Activated naive CD8-positive, alpha-beta T cell (primary cell): ENCODE measurements at regions not wholly inside any gene's neighbourhood (a gene's known extent, or its start where the extent isn't known, plus 50 kb on each side); places are given as distances from the start of the nearest gene placed in this dataset.

Experiments
- H3K27ac Mint-ChIP-seq: one replicate; pipeline ENCODE4 v1.8.0; 2021; ENCODE audit warnings: mixed read lengths
- H3K27me3 Mint-ChIP-seq: one replicate; pipeline ENCODE4 v1.8.0; 2021; ENCODE audit warnings: mixed read lengths
- H3K36me3 Mint-ChIP-seq: one replicate; pipeline ENCODE4 v1.8.0; 2021; ENCODE audit warnings: mixed read lengths
- H3K4me1 Mint-ChIP-seq: one replicate; pipeline ENCODE4 v1.8.0; 2021; ENCODE audit warnings: low read depth, mixed read lengths
- H3K4me3 Mint-ChIP-seq: one replicate; pipeline ENCODE4 v1.8.0; 2021; ENCODE audit warnings: mild to moderate bottlenecking, mixed read lengths
- H3K9me3 Mint-ChIP-seq: one replicate; pipeline ENCODE4 v1.8.0; 2021; ENCODE audit warnings: low read depth, mixed read lengths

DNA sequence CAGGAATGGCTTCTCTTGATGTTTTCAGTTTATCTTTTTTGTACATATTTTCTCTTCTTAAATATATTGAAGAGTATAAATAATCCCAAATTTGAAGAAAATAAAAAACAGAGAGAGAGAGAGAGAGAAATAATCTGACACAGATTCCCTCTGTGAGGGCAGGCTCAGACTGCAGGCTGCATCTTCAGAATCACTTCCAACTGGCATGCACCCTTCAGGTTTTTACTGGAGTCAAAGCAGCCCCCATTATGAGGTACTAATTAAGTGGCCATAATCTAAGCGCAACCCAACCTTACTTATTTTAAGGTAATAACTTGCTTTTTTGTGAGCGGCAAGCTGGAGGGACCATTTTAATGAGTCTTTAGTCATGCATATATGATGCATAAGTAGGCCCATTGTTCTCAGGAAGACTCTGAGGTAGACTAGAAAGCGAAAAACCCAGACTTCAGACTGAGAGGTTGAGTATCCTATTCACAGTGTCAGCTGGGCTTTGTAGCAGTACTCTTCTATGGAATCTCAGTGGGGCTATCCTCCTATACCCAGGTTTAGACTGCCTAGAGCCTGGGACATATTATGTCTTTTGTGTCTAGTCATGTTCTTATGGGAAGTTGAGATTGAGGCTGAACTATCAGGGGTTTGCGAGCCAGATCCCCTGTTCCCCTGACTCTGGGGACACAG, 167.4 kb downstream of the SP3 start:
- H3K4me3 Mint-ChIP-seq, result no peak overlapping the region
- H3K9me3 Mint-ChIP-seq, result no peaks in the 10 kb centered on the region
- H3K27ac Mint-ChIP-seq, result no peak overlapping the region
- H3K27me3 Mint-ChIP-seq, result no peaks in the 10 kb centered on the region
- H3K4me1 Mint-ChIP-seq, result no peaks in the 10 kb centered on the region
- no peaks in the 10 kb centered on the region for H3K36me3 Mint-ChIP-seq

DNA sequence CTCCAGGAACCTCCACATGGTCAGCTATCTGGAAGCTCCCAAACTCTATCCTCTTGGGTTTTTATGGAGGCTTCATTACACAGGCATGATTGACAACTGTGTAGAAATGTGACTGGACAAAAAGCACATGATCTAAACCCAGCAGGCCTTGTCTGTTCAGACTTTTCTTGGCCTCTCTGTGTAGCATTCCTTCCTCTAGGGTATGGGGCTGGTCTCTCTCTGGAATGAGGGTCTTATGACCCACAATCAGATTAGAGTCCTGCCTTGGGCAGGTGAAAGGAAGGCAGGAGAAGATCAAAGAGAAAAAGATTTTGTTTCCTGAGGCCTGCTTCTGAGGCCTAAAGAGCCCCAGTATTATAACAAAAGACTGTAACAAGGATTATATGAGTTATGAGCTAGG, 162.7 kb downstream of the SP3 start:
- H3K27me3 Mint-ChIP-seq, result no peaks in the 10 kb centered on the region
- H3K36me3 Mint-ChIP-seq, result no peaks in the 10 kb centered on the region
- no peak overlapping the region for H3K27ac Mint-ChIP-seq
- no peaks in the 10 kb centered on the region for H3K4me1 Mint-ChIP-seq
- no peaks in the 10 kb centered on the region for H3K9me3 Mint-ChIP-seq
- H3K4me3 Mint-ChIP-seq, result no peak overlapping the region

DNA sequence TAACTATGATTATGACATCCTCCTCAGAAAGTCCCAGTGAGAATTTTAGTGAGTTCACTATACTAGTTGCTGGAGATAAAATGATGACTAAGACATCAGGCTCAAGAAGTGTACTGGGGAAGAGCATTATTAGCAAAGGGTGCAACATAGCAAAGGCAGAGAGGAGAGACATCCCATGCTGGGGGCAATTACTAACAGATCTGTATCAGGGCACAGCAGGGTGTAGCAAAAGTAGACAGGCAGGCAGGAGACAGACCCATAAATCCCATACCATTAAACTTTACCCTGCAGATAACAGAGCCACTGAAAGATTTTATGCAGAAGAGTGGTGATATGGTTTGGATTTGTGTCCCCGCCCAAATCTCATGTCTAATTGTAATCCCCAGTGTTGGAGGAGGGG, 161.7 kb downstream of the SP3 start:
- Mint-ChIP-seq H3K27me3 (no peaks in the 10 kb centered on the region), H3K36me3 (no peaks in the 10 kb centered on the region), H3K4me3 (no peak overlapping the region), H3K27ac (no peak overlapping the region), H3K9me3 (no peaks in the 10 kb centered on the region), H3K4me1 (no peaks in the 10 kb centered on the region)

DNA sequence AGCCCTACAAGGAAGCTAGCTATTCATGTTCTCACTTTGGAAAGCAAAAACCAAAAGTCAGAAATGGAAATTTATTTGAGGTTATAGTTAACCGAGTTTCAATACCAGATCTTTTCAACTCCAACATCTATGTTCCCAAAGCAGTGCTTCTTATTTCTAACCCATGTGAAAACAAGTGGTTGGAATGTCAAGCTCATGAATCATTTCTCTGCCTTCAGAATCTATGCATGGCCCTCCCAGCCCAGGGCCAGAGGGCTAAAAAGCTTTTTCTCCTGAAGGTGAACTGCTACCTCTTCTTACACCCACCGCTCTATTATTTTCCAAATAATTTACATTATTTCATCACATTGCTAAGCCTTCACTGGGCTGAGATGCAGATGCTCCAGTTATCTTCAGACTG, 158.4 kb downstream of the SP3 start:
- no peak overlapping the region for H3K4me3 Mint-ChIP-seq
- H3K27ac Mint-ChIP-seq, result no peak overlapping the region
- H3K36me3 Mint-ChIP-seq, result no peaks in the 10 kb centered on the region
- H3K9me3 Mint-ChIP-seq, result no peaks in the 10 kb centered on the region
- no peaks in the 10 kb centered on the region for H3K4me1 Mint-ChIP-seq
- no peaks in the 10 kb centered on the region for H3K27me3 Mint-ChIP-seq

DNA sequence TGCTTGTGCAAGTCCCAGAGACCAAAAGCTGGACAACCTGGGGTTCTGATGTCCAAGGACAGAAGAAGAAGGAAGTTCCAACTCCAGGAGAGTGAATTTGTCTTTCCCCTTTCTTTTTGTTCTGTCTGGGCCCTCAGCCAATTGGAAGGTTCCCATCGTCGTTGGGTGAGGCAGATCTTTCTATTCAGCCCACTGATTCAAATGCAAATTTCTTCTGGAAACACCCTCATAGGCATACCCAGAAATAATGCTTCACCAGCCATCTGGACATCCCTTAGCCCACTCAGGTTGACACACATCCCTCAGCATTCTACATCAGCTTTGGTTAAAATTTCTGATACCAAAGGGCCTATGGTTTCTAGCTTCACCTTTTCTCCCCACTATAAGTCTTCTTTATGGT, 156.5 kb downstream of the SP3 start:
- no peaks in the 10 kb centered on the region for H3K36me3 Mint-ChIP-seq
- no peak overlapping the region for H3K27ac Mint-ChIP-seq
- H3K27me3 Mint-ChIP-seq, result peaks cover 6% of the 10 kb centered on the region
- no peaks in the 10 kb centered on the region for H3K9me3 Mint-ChIP-seq
- no peaks in the 10 kb centered on the region for H3K4me1 Mint-ChIP-seq
- H3K4me3 Mint-ChIP-seq, result no peak overlapping the region

DNA sequence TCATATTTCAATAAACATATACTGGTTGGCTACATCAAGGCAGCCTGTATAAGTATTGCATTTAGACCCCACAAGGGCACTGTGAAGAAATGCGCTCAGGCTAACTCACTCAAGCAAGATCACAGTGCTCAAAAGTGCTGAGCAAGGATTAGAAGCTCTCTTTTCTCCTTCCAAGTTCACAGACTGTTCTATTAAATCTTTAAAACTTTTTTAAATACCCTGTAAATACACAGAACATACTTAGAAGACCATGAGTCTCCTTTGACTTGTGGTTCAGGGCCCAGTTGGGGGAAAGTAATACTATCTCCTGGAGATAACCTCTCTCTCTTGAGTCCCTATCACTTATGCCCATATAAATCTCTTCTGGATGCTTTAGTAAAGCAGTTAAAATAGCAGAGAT, 152.9 kb downstream of the SP3 start:
- Mint-ChIP-seq H3K4me1 (no peaks in the 10 kb centered on the region), H3K9me3 (no peaks in the 10 kb centered on the region), H3K27me3 (peaks cover 6% of the 10 kb centered on the region), H3K27ac (no peak overlapping the region), H3K4me3 (no peak overlapping the region), H3K36me3 (no peaks in the 10 kb centered on the region)

DNA sequence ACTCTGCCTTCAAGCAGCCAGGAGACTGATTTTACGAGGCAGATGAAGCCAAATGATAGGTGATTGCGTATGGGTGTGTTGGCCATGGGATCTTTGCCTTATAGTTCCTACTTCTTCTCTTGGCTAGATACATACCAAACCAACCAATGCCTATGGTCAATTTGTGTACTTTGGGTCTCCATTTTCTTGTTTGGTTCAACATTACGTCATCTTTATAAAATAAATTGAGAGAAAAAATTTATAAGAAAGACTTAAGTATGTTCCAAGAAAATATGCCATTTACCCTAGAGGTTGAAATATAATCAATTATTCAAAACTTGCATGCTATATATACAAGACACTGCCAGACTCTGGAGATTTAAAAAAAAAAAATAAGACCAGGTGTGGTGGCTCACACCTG, 150.9 kb downstream of the SP3 start:
- Mint-ChIP-seq H3K4me3 (no peak overlapping the region), H3K9me3 (no peaks in the 10 kb centered on the region), H3K27ac (no peak overlapping the region), H3K36me3 (no peaks in the 10 kb centered on the region), H3K27me3 (peaks cover 6% of the 10 kb centered on the region), H3K4me1 (no peaks in the 10 kb centered on the region)

DNA sequence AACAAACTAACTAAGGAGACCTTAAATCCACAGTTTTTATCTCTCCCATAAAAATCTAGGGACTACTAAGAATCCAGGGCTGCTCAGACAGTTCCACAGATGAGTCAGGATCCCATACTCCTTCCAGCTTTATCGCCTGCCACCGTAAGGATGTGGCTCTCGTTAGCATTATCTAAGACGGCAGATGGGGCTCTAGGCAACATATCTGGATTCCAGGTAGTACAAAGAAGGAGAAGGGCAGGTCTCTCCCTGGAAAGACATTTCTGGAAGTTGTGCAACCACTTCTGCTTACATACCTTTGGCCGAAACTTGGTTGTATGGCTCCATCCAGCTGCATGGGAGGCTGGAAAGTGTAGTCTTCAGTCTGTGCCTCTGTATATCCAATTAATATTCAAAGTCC, 149.4 kb downstream of the SP3 start:
- Mint-ChIP-seq H3K4me3 (no peak overlapping the region), H3K27me3 (peaks cover 6% of the 10 kb centered on the region), H3K27ac (no peak overlapping the region), H3K4me1 (no peaks in the 10 kb centered on the region), H3K36me3 (no peaks in the 10 kb centered on the region), H3K9me3 (no peaks in the 10 kb centered on the region)

DNA sequence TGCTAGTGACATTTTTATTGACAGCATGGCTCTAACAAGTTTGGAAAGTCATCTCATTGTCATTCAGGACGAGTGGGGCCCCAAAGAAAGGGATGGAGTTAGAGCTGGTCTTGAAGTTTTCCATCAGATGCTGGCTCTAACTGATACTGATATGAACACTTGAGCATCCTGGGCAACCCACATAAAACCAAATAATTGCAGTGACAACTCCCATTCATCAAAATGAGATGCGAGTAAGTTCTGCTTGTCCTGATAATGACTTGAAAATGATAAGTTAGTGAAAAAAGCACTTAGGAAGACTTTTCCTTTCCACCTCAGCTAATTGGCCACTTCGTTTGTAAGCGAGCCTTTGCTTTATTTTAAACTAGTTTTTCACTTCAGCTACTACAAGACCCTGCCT, 147.6 kb downstream of the SP3 start:
- no peaks in the 10 kb centered on the region for H3K9me3 Mint-ChIP-seq
- peaks cover 11% of the 10 kb centered on the region for H3K27me3 Mint-ChIP-seq
- H3K27ac Mint-ChIP-seq, result no peak overlapping the region
- H3K4me3 Mint-ChIP-seq, result no peak overlapping the region
- no peaks in the 10 kb centered on the region for H3K4me1 Mint-ChIP-seq
- H3K36me3 Mint-ChIP-seq, result no peaks in the 10 kb centered on the region

DNA sequence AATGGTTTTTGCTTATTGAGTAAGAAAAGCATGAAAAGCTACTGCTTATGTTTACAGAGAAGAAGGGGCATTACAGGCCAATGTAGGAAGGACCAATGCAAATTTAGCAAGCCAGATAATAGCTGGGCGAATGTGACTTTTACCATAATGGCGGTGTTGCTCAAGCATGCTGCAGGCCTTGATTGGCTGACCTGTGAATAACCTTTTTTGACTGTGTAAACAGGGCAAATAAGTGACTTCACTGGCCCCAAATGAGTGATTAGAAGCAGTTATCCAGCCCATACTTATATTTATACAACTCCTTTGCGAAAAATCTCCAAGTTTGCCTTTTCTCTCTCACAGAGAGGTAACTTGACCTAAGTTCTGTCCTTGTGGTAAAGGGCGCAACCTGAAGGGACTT, 146.9 kb downstream of the SP3 start:
- H3K9me3 Mint-ChIP-seq, result no peaks in the 10 kb centered on the region
- peaks cover 6% of the 10 kb centered on the region for H3K27me3 Mint-ChIP-seq
- H3K27ac Mint-ChIP-seq, result no peak overlapping the region
- H3K4me3 Mint-ChIP-seq, result no peak overlapping the region
- no peaks in the 10 kb centered on the region for H3K4me1 Mint-ChIP-seq
- H3K36me3 Mint-ChIP-seq, result no peaks in the 10 kb centered on the region

DNA sequence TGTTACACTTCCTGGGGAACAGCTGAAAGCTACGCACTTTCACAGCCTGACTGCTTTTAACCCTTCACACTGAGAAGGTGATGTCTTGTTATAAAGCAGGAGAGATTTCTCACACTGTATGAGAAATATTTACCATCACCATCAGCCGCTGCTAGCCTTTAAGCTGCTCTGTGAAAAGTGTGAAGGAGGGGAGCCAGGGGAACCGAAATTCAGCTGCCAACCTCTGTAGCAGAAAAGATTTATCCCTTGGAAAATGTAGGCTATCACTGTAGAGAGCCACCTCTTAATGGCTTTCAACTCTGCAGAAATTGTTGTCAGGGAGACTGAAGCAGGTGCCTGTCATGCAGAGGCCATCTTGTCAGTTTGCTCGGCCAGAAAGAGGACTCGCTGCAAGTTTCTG, 145.3 kb downstream of the SP3 start:
- Mint-ChIP-seq H3K9me3 (no peaks in the 10 kb centered on the region), H3K36me3 (no peaks in the 10 kb centered on the region), H3K4me3 (no peak overlapping the region), H3K4me1 (no peaks in the 10 kb centered on the region), H3K27ac (no peak overlapping the region), H3K27me3 (peaks cover 5% of the 10 kb centered on the region)

DNA sequence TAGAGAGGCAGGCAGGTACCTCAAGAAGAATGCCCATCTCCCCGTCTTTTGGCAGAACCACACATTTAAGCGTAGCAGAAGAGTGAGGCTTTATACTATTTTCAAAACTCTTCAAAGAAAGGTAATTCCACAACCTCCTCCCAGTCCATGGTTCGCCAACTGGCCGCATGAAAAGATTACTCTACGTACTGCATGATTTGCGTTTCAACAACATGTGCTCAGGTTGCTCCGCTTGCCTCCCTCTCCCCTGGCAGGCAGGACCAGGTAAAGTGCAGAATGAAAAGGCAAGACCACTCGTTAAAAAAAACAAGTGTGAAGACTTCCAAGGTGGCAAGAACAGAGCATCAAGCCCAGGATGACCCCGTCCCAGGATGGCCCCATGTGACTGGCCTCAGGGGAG, 143.7 kb downstream of the SP3 start:
- no peaks in the 10 kb centered on the region for H3K4me1 Mint-ChIP-seq
- H3K36me3 Mint-ChIP-seq, result no peaks in the 10 kb centered on the region
- no peak overlapping the region for H3K4me3 Mint-ChIP-seq
- H3K27ac Mint-ChIP-seq, result no peak overlapping the region
- no peaks in the 10 kb centered on the region for H3K9me3 Mint-ChIP-seq
- peaks cover 5% of the 10 kb centered on the region for H3K27me3 Mint-ChIP-seq

DNA sequence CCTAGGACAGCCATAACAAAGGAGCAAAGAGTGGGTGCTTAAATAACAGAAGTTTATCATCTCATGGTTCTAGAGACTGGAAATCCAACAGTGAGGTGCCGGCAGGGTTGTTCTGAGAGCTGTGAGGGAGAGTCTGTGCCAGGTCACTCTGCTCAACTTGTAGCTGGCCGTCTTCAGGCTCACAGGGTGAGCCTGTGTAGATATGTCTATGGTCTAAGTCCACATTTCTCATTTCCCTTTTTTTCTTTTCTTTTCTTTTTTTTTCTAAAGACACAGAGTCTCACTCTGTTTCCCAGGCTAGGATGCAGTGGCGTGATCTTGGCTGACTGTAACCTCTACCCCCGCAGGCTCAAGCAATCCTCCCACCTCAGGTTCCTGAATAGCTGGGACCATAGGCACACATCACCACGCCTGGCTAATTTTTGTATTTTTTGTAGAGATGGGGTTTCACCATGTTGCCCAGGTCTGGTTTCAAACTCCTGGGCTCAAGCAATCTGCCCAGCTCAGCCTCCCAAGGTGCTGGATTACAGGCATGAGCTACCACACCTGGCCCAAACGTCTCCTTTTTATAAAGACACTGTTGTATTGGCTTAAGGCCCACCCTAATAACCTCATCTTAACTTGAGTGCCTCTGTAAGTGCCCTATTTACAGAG, 142.2 kb downstream of the SP3 start:
- H3K27me3 Mint-ChIP-seq, result peaks cover 5% of the 10 kb centered on the region
- H3K36me3 Mint-ChIP-seq, result no peaks in the 10 kb centered on the region
- no peak overlapping the region for H3K27ac Mint-ChIP-seq
- no peak overlapping the region for H3K4me3 Mint-ChIP-seq
- no peaks in the 10 kb centered on the region for H3K4me1 Mint-ChIP-seq
- H3K9me3 Mint-ChIP-seq, result no peaks in the 10 kb centered on the region

DNA sequence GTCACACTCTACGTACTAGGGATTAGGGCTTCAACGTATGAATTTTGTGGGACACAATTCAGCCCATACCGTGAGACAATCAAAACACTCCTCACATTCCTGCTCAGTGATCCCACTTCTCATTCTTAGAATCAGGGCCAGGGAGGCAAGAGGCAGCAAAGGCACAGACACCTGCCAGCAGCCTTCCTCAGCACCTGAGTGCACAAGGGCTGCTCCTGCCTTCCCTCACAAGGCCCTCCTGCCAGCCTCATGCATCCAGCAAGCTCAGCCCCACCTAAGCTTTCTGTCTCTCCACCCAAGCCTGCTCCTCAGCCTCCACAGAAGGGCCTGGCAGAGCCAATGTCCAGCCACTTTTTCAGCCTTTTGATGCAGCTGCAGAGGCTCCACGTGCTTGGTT, 141.6 kb downstream of the SP3 start:
- H3K36me3 Mint-ChIP-seq, result no peaks in the 10 kb centered on the region
- H3K9me3 Mint-ChIP-seq, result no peaks in the 10 kb centered on the region
- H3K27me3 Mint-ChIP-seq, result peaks cover 5% of the 10 kb centered on the region
- no peak overlapping the region for H3K27ac Mint-ChIP-seq
- H3K4me1 Mint-ChIP-seq, result no peaks in the 10 kb centered on the region
- no peak overlapping the region for H3K4me3 Mint-ChIP-seq

DNA sequence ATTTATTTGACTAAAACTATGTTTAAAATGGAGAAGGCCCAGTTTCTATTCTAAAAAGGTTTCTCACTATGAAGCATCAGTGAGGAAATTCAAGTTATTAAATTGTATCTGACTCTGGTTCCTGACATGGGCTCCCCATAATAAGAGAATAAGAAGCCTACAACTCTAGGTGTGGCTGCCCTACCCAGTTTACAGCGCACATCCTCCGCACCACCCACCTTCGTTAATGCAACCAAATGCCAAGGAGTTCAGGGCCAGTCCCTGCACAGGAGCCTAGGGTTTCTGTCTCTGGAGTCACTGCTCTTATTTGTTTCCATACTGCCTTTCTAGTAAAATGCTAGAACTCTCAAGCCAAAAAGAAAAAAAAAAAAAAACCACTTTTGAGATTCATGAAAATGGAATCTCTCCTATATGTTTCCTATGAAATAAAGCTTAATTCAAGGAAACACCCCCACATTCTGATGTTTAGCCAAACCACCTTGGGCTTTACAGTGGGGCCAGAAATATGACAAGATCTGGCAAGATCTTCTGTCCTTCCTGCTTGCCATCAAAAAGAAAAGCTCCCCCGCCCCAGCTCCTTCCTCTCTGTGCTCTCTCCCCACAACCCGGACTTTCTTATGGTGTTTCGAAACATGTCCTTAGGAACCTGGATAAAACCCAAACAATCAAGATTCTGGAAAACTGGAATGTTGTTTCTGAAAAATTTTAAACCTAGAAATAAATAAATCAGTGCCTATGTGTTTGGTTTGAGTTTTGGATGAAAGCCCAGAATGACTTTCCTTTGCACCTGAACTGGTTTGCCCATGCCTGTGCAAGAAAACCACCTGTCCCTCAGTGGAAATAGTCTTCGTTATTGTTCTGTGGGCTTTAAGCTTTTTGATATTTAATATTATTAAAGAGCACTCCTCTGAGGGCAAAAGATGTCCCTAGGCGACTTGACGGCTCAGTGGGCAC, 136.7 kb downstream of the SP3 start:
- Mint-ChIP-seq H3K4me3 (no peak overlapping the region), H3K27ac (no peak overlapping the region), H3K27me3 (peaks cover 1% of the 10 kb centered on the region), H3K9me3 (no peaks in the 10 kb centered on the region), H3K4me1 (no peaks in the 10 kb centered on the region), H3K36me3 (no peaks in the 10 kb centered on the region)
